Activated CD8-positive, alpha-beta memory T cell treated with anti-CD3 and anti-CD28 coated beads, Interleukin-2, amount 50 U/mL, for 24 hours (primary cell): ENCODE measurements at regions not wholly inside any gene's neighbourhood (a gene's known extent, or its start where the extent isn't known, plus 50 kb on each side); places are given as distances from the start of the nearest gene placed in this dataset.
"Not testable (repeated sequence)": the region's sequence is repeated elsewhere in the genome, so short reads cannot be mapped to it uniquely, and the experiment has no call there.

Experiments
- DNase-seq: peaks from one replicate; pipeline ENCODE4 v3.0.0-alpha.2; 2020; ENCODE audit errors: extremely low read depth

- no peak for DNase-seq
Measured at GRCh38 chr11:116335891-116336290, 436.9 kb downstream of the BUD13 start.

GRCh38 chr11:116335078-116335477 is 437.7 kb downstream of the BUD13 start:
- DNase-seq, result no peak

- DNase-seq, result no peak
Measured at GRCh38 chr11:116334596-116334995, 438.2 kb downstream of the BUD13 start.

- DNase-seq, result no peak
Measured at GRCh38 chr11:116333001-116333535, 439.7 kb downstream of the BUD13 start.

GRCh38 chr11:116332391-116332790 is 440.4 kb downstream of the BUD13 start:
- DNase-seq, result no peak

GRCh38 chr11:116331381-116331780 is 441.4 kb downstream of the BUD13 start:
- no peak for DNase-seq

GRCh38 chr11:116330439-116331185 is 442.2 kb downstream of the BUD13 start:
- DNase-seq, result no peak

GRCh38 chr11:116329354-116330090 is 443.3 kb downstream of the BUD13 start:
- DNase-seq, result no peak

GRCh38 chr11:116328851-116329250 is 443.9 kb downstream of the BUD13 start:
- no peak for DNase-seq

- no peak for DNase-seq
Measured at GRCh38 chr11:116328391-116328790, 444.4 kb downstream of the BUD13 start.

- no peak for DNase-seq
Measured at GRCh38 chr11:116326146-116326545, 446.6 kb downstream of the BUD13 start.

- DNase-seq, result no peak
Measured at GRCh38 chr11:116325247-116325646, 447.5 kb downstream of the BUD13 start.

- not testable (repeated sequence) for DNase-seq
Measured at GRCh38 chr11:116324077-116324476, 448.7 kb downstream of the BUD13 start.

- DNase-seq, result no peak
Measured at GRCh38 chr11:116317212-116317611, 455.6 kb downstream of the BUD13 start.

GRCh38 chr11:116314006-116314405 is 458.8 kb downstream of the BUD13 start:
- DNase-seq, result no peak

GRCh38 chr11:116312570-116313391 is 460.0 kb downstream of the BUD13 start:
- DNase-seq, result no peak

GRCh38 chr11:116311206-116311605 is 461.6 kb downstream of the BUD13 start:
- no peak for DNase-seq

- no peak for DNase-seq
Measured at GRCh38 chr11:116310698-116311097, 462.1 kb downstream of the BUD13 start.

- DNase-seq, result no peak
Measured at GRCh38 chr11:116310226-116310625, 462.6 kb downstream of the BUD13 start.

- no peak for DNase-seq
Measured at GRCh38 chr11:116309446-116309845, 463.3 kb downstream of the BUD13 start.

GRCh38 chr11:116302756-116303155 is 470.0 kb downstream of the BUD13 start:
- no peak for DNase-seq

GRCh38 chr11:116301141-116301540 is 471.6 kb downstream of the BUD13 start:
- no peak for DNase-seq
